Esophagus muscularis mucosa (tissue), 3 donors: ENCODE measurements at regions not wholly inside any gene's neighbourhood (a gene's known extent, or its start where the extent isn't known, plus 50 kb on each side); places are given as distances from the start of the nearest gene placed in this dataset.

Experiments used
- CTCF ChIP-seq, 3 experiments: fragments of 200-600 bp in 2 of 3; fragments of 450-650 bp in 1 of 3; sonication (generic) in 2 of 3; IDR thresholded peaks; one replicate each; pipeline ENCODE4 v1.5.1; 2017 to 2019; ENCODE audit warnings: antibody characterized with exemption in 3 of 3, mild to moderate bottlenecking in 2 of 3, moderate library complexity in 1 of 3
- POLR2A ChIP-seq: fragments of 450-650 bp; IDR thresholded peaks from one replicate; pipeline ENCODE4 v1.6.1; 2017; ENCODE audit warnings: antibody characterized with exemption, moderate library complexity, mild to moderate bottlenecking, low read depth

GRCh38 chr5:130868186-130868840 is 296.7 kb downstream of the HINT1 start:
- no peak for TF ChIP-seq POLR2A
- no peak for TF ChIP-seq CTCF (IDR thresholded peaks at IDR 0.05)
